ENCODE measurements at regions not wholly inside any gene's neighbourhood (a gene's known extent, or its start where the extent isn't known, plus 50 kb on each side); places are given as distances from the start of the nearest gene placed in this dataset.
"Not testable (repeated sequence)": the region's sequence is repeated elsewhere in the genome, so short reads cannot be mapped to it uniquely, and the experiment has no call there.

DNA sequence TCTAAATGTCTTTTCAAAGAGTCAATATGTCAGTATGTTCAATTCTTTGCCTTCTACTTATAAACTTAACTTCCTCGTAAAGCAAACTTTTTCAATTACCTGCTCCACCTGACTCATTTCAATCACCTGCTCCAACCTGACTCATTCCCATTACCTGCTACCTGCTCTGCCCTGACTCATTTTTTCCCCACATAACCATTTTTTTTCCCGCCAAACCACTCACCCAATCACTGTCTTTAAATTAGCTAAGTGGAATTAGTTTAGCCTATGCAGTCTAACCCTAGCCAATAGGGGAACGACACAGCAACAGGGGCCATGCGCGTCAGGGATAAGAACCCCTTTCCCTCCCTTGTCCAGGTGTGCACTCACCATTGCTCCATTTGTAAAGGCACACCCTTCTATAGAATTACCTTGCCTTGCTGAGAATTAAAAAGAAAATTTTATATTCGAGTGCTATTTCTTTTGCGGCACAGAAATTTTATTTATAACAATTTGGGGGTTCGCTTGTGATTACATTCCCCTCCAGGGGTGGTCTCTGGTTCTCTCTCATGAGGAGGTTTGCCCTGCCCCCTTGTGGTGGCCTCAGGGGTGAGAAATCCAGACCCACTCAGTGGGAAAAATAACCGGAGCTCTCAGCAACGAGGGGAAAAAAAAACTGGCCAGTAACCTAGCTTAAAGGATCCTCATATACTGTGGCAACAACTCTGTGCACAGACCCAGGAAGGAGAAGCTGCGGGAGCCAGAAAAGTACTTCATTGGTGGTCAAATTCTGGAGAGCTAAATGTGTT, 193.1 kb downstream of the ZNF486 start:
- no peak for DNase-seq (ENCODE audit: low read depth in 2 of 2)
- no peak overlapping the region for H3K4me3 ChIP-seq (replicated peaks in 1 of 2; ENCODE audit: low read depth in 2 of 2, low read length in 2 of 2)
- TF ChIP-seq, protein P1, sequence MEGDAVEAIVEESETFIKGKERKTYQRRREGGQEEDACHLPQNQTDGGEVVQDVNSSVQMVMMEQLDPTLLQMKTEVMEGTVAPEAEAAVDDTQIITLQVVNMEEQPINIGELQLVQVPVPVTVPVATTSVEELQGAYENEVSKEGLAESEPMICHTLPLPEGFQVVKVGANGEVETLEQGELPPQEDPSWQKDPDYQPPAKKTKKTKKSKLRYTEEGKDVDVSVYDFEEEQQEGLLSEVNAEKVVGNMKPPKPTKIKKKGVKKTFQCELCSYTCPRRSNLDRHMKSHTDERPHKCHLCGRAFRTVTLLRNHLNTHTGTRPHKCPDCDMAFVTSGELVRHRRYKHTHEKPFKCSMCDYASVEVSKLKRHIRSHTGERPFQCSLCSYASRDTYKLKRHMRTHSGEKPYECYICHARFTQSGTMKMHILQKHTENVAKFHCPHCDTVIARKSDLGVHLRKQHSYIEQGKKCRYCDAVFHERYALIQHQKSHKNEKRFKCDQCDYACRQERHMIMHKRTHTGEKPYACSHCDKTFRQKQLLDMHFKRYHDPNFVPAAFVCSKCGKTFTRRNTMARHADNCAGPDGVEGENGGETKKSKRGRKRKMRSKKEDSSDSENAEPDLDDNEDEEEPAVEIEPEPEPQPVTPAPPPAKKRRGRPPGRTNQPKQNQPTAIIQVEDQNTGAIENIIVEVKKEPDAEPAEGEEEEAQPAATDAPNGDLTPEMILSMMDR (IDR thresholded peaks at IDR 0.05; ENCODE audit: low read depth, low read length): no peak

DNA sequence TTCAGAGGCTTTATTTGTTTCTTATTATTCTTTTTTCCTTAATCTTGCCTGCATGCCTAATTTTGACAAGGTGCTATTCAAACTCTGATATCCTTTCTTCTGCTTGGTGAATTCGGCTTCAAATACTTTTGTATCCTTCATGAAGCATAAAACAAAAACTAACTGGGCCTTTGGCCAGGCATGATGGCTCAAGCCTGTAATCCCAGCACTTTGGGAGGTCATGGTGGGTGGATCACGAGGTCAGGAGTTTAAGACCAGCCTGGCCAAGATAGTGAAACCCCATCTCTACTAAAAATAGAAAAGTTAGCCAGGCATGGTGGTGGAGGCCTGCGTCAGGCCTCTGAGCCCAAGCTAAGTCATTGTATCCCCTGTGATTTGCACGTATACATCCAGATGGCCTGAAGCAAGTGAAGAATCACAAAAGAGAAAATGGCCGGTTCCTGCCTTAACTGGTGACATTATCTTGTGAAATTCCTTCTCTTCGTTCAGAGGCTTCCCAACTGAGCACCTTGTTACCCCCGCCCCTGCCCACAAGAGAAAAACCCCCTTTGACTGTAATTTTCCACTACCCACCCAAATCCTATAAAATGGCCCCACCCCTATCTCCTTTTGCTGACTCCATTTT, 191.9 kb downstream of the ZNF486 start:
- H3K4me3 ChIP-seq (replicated peaks in 1 of 2; ENCODE audit: low read depth in 2 of 2, low read length in 2 of 2); DNase-seq (ENCODE audit: low read depth in 2 of 2): not testable (repeated sequence)

DNA sequence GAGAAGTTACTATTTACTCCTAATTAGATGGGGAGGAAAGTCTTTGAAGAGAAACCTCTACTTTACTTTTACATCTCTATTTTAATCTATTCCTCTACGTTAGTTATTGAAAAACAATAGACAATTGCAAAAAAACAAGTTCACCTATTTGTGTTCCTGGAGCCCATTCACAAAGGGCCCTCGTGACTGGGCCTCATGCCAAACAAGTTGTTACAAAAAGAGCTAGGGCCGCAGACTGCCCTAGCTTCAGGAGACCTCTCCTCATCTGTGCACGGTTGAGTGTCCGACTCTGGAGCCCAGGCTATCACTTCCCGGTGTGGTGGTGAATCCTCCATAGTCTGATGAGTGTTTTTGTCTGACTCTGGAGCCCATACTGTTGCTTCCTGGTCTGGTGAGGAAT, 190.9 kb downstream of the ZNF486 start:
- no peak overlapping the region for H3K4me3 ChIP-seq (replicated peaks in 1 of 2; ENCODE audit: low read depth in 2 of 2, low read length in 2 of 2)
- TF ChIP-seq, protein P1 (IDR thresholded peaks at IDR 0.05; ENCODE audit: low read depth, low read length): no peak
- DNase-seq (ENCODE audit: low read depth in 2 of 2): no peak

DNA sequence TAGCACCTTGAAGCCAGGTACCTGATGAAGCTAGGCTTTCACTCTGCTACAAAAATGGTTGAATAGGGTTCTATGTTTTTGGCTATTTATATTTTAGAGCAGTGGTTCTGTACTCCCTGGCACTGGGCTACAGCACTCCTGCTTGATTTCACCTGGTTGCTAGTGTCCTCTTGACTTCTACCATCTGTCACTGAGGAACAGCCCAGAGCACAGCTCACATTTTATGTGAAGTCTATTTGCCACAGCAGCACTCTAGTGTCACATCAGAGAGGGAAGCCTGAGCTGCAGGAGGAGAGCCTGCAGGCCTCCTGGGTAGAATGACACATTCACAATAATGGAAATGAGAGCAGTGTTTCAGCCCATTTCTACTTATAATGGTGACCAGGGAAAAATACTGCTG, 184.2 kb downstream of the ZNF486 start:
- DNase-seq (ENCODE audit: low read depth in 2 of 2): no peak
- H3K4me3 ChIP-seq (replicated peaks in 1 of 2; ENCODE audit: low read depth in 2 of 2, low read length in 2 of 2): no peak overlapping the region
- TF ChIP-seq, protein P1 (IDR thresholded peaks at IDR 0.05; ENCODE audit: low read depth, low read length): no peak

DNA sequence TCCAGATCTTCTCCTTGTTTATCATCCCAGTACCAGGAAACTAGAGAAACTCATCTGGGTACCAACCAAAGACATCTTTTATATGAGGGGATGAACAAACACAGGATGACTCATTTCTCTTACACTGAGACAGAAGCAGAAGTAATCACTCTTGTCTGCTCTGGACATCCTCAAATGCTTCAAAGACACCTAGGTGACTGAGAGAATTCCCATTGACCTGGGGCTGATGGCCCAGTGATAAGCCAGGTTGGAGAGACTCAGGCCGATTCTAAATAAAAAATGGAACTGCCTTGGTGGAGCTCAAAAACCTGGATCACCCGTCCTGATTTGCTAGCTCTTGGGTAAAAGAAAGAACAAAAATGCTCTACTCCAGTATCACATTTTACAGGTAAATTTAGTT, 182.2 kb downstream of the ZNF486 start:
- DNase-seq (ENCODE audit: low read depth in 2 of 2): no peak
- H3K4me3 ChIP-seq (replicated peaks in 1 of 2; ENCODE audit: low read depth in 2 of 2, low read length in 2 of 2): no peak overlapping the region
- TF ChIP-seq, protein P1 (IDR thresholded peaks at IDR 0.05; ENCODE audit: low read depth, low read length): no peak

DNA sequence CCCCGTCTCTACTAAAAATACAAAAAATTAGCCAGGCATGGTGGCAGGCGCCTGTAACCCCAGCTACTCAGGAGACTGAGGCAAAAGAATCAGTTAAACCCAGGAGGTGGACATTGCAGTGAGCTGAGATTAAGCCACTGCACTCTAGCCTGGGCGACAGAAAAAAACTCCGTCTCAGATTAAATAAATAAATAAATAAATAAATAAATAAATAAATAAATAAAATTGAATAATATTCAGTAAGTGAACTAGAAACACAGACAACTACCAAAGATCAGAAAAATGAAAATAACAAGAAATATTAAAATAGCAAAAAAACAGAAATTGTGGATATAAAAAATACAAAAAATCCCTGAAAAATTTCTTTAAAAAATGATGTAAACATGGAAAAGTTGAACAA, 172.4 kb downstream of the ZNF486 start:
- H3K4me3 ChIP-seq (replicated peaks in 1 of 2; ENCODE audit: low read depth in 2 of 2, low read length in 2 of 2): no peak overlapping the region
- no peak for DNase-seq (ENCODE audit: low read depth in 2 of 2)
- TF ChIP-seq, protein P1 (IDR thresholded peaks at IDR 0.05; ENCODE audit: low read depth, low read length): no peak

DNA sequence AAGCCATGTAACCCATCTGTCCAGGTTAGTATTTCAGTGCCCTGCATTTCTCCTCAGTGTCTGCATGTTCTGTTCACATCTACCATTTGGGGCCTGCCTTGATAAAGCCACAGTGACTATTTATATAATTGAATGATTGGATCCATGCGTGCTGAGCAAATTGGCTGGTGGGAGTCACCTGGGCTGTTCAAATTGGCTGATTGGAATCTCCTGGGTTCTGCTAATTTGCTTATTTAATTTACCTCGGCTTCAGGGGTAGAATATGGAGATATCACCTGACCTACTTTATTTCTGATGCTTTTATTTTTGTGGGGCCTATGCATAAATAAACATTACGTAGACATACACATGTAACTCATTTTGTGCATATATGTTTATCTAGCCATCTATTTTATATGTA, 167.7 kb downstream of the ZNF486 start:
- no peak overlapping the region for H3K4me3 ChIP-seq (replicated peaks in 1 of 2; ENCODE audit: low read depth in 2 of 2, low read length in 2 of 2)
- TF ChIP-seq, protein P1 (IDR thresholded peaks at IDR 0.05; ENCODE audit: low read depth, low read length): no peak
- no peak for DNase-seq (ENCODE audit: low read depth in 2 of 2)
